Activated naive CD4-positive, alpha-beta T cell treated with anti-CD3 and anti-CD28 coated beads, Interleukin-2, amount 50 U/mL, for 24 hours (primary cell): ENCODE measurements at regions not wholly inside any gene's neighbourhood (a gene's known extent, or its start where the extent isn't known, plus 50 kb on each side); places are given as distances from the start of the nearest gene placed in this dataset.

Source experiments
- H3K27ac Mint-ChIP-seq: one replicate; pipeline ENCODE4 v1.8.0; 2021; ENCODE audit warnings: mild to moderate bottlenecking, mixed read lengths
- H3K27me3 Mint-ChIP-seq: one replicate; pipeline ENCODE4 v1.8.0; 2021; ENCODE audit warnings: mixed read lengths
- H3K36me3 Mint-ChIP-seq: one replicate; pipeline ENCODE4 v1.8.0; 2021; ENCODE audit warnings: mixed read lengths
- H3K4me1 Mint-ChIP-seq: one replicate; pipeline ENCODE4 v1.8.0; 2021; ENCODE audit warnings: mixed read lengths
- H3K4me3 Mint-ChIP-seq: one replicate; pipeline ENCODE4 v1.8.0; 2021; ENCODE audit warnings: mild to moderate bottlenecking, mixed read lengths
- H3K9me3 Mint-ChIP-seq: one replicate; pipeline ENCODE4 v1.8.0; 2021; ENCODE audit warnings: mixed read lengths

- H3K4me3 Mint-ChIP-seq: no peak overlapping the region
- H3K36me3 Mint-ChIP-seq: no peaks in the 10 kb centered on the region
- H3K4me1 Mint-ChIP-seq: no peaks in the 10 kb centered on the region
- peaks cover 1% of the 10 kb centered on the region for H3K27me3 Mint-ChIP-seq
- no peaks in the 10 kb centered on the region for H3K9me3 Mint-ChIP-seq
- H3K27ac Mint-ChIP-seq: no peak overlapping the region
Observed at GRCh38 chr7:132044247-132044646, 487.8 kb upstream of the PODXL start.

DNA sequence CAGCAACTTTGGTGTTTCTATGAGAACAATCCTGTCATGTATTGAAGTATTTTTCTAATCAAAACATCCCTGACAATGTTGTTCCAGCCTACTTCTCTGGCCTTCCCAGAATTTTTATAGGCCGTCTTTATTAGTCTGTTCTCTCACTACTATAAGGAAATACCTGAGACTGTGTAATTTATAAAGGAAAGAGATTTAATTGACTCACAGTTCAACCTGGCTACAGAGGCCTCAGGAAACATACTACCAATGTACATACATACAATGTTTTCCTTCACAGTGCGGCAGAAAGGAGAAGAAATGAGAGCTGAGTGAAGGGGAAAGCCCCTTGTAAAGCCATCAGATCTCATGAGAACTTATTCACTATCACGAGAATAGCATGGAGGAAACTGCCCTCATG, 484.7 kb upstream of the PODXL start:
- Mint-ChIP-seq H3K9me3 (no peaks in the 10 kb centered on the region), H3K36me3 (no peaks in the 10 kb centered on the region), H3K27ac (no peak overlapping the region), H3K27me3 (peaks cover 3% of the 10 kb centered on the region), H3K4me1 (no peaks in the 10 kb centered on the region), H3K4me3 (no peak overlapping the region)

DNA sequence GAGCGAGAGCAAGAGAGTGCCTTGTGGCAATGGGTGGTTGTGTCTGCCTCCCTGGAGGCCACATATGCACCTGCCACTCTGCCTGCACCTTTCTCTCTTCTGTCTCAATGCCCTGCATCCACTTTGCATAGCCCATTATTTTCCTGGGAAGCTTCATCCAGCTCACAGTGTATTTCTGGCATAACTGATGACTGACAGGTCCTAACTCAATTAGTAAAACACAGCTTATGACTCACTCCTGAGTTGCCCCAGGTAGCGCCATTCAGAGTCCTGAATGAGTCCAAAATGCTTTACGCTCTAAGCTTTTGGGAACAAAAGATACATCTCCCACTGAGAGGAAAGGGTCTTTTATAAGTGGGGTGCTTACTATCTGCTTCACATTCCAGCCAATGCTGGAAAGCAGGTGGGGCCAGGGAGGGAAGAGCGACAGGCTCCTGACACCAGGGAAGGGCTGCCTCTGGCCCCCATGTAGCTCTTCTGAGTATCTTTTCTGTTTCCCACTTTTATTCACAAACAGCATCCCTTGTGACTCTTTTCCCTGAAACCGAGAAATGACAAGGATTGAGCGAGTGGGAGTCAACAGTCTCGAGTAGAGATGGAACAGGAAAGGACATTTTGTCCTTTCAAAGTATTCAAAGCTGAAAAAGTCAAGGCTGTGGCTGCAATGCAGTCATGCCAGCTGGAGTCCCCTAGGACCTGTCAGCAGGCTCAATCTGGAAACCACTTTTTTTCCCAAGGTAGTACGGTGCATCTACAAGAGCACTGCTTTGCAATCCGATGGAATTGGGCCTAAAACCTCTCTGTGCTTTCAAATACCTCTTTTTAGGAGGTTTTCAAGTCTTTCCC, 479.3 kb upstream of the PODXL start:
- Mint-ChIP-seq H3K9me3 (no peaks in the 10 kb centered on the region), H3K27ac (no peak overlapping the region), H3K27me3 (peaks cover 3% of the 10 kb centered on the region), H3K36me3 (no peaks in the 10 kb centered on the region), H3K4me1 (no peaks in the 10 kb centered on the region), H3K4me3 (no peak overlapping the region)

GRCh38 chr7:132034748-132035416, 478.5 kb upstream of the PODXL start:
- Mint-ChIP-seq H3K27ac (no peak overlapping the region), H3K4me1 (no peaks in the 10 kb centered on the region), H3K9me3 (no peaks in the 10 kb centered on the region), H3K4me3 (no peak overlapping the region), H3K27me3 (peaks cover 3% of the 10 kb centered on the region), H3K36me3 (no peaks in the 10 kb centered on the region)

- Mint-ChIP-seq H3K4me1 (no peaks in the 10 kb centered on the region), H3K36me3 (no peaks in the 10 kb centered on the region), H3K4me3 (no peak overlapping the region), H3K27ac (no peak overlapping the region), H3K9me3 (no peaks in the 10 kb centered on the region), H3K27me3 (no peaks in the 10 kb centered on the region)
Observed at GRCh38 chr7:132030883-132031282, 474.5 kb upstream of the PODXL start.

GRCh38 chr7:132030086-132030568, 473.7 kb upstream of the PODXL start:
- Mint-ChIP-seq H3K27me3 (no peaks in the 10 kb centered on the region), H3K4me3 (no peak overlapping the region), H3K4me1 (no peaks in the 10 kb centered on the region), H3K9me3 (no peaks in the 10 kb centered on the region), H3K36me3 (no peaks in the 10 kb centered on the region), H3K27ac (no peak overlapping the region)

GRCh38 chr7:132029369-132030085, 473.1 kb upstream of the PODXL start:
- Mint-ChIP-seq H3K4me3 (no peak overlapping the region), H3K36me3 (no peaks in the 10 kb centered on the region), H3K4me1 (no peaks in the 10 kb centered on the region), H3K27me3 (no peaks in the 10 kb centered on the region), H3K9me3 (no peaks in the 10 kb centered on the region), H3K27ac (no peak overlapping the region)

DNA sequence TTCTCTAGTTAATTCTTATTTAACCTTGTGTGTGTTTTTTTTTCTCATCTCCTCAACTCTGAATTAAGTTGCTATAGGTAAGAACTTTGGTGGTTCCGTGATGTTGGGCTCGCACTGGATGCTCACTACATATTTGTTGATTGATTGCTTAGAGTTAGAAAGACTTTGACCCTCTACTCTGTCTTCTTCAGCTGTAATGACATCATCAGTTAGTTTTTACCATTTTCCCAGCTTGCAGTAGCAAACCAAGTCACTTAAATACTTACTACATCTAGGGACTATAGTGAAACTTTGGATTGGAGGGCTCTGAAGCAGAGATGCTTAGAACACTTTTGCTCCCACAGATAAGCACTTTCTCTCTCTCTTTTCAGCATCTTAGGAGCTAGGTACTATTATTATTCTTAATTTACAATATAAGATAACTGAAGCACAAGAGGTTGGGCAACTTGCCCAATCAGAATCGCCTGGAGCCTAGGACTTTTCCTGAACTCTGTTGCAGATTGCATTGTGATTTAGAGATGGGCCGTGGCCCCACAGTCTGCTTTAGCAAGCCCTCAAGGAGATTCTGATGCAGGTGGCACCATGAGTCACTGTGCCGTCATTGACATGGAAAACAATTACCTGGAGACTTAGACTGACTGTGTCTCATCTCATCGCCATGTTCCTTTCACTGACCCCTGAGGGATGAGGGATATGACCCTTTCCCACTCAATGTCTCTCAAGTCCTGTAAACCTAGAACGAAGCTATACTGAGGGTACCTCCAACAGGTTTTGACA, 471.9 kb upstream of the PODXL start:
- H3K36me3 Mint-ChIP-seq: no peaks in the 10 kb centered on the region
- H3K4me1 Mint-ChIP-seq: no peaks in the 10 kb centered on the region
- H3K4me3 Mint-ChIP-seq: no peak overlapping the region
- H3K27ac Mint-ChIP-seq: no peak overlapping the region
- no peaks in the 10 kb centered on the region for H3K27me3 Mint-ChIP-seq
- H3K9me3 Mint-ChIP-seq: no peaks in the 10 kb centered on the region

DNA sequence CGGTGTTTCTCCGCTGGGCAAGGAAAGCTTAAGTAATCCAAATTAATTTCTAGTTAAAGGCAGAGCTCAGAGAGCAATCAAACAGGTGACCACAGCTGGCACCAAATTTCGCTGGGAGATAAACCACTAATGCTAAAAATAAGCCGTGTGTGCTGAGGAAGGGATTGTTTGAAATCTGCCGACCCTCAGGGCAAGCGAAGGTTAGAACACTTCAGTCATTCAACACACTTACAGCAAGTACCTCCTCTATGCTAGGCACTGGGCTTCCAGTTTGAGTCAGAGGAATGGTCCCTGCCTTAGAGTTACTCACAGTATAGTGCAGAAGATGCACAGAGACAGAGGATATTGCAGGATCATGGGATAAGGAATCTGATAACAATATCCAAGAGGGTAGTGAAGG, 467.9 kb upstream of the PODXL start:
- no peak overlapping the region for H3K27ac Mint-ChIP-seq
- H3K4me1 Mint-ChIP-seq: no peaks in the 10 kb centered on the region
- no peak overlapping the region for H3K4me3 Mint-ChIP-seq
- H3K27me3 Mint-ChIP-seq: peaks cover 1% of the 10 kb centered on the region
- no peaks in the 10 kb centered on the region for H3K9me3 Mint-ChIP-seq
- peaks cover 4% of the 10 kb centered on the region for H3K36me3 Mint-ChIP-seq

DNA sequence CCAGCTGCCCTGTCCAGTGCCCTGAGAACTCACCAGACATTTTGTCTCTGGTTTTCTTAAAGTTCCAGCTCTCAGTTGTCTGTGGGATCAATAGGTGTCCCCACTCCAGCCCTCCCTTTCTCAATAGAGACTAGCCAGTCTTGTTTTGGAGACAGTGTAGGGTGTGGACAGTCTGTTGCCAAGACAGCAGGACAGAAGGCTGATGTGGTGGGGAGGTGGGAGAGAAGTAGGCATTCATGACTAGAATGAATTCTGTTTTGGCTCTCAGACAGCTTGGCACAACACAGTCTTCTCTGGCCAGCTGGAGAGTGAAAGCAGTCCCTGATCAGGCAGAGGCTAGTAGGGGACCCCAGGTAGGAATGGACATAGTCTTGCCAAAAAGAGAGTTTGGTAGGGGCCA, 467.0 kb upstream of the PODXL start:
- no peak overlapping the region for H3K27ac Mint-ChIP-seq
- no peak overlapping the region for H3K4me3 Mint-ChIP-seq
- H3K36me3 Mint-ChIP-seq: peaks cover 4% of the 10 kb centered on the region
- H3K9me3 Mint-ChIP-seq: no peaks in the 10 kb centered on the region
- H3K27me3 Mint-ChIP-seq: peaks cover 1% of the 10 kb centered on the region
- H3K4me1 Mint-ChIP-seq: no peaks in the 10 kb centered on the region

GRCh38 chr7:132022188-132022587, 465.8 kb upstream of the PODXL start:
- Mint-ChIP-seq H3K9me3 (no peaks in the 10 kb centered on the region), H3K4me3 (no peak overlapping the region), H3K36me3 (peaks cover 4% of the 10 kb centered on the region), H3K27ac (no peak overlapping the region), H3K27me3 (peaks cover 1% of the 10 kb centered on the region), H3K4me1 (no peaks in the 10 kb centered on the region)

- no peak overlapping the region for H3K27ac Mint-ChIP-seq
- H3K36me3 Mint-ChIP-seq: peaks cover 4% of the 10 kb centered on the region
- H3K9me3 Mint-ChIP-seq: no peaks in the 10 kb centered on the region
- no peaks in the 10 kb centered on the region for H3K4me1 Mint-ChIP-seq
- H3K27me3 Mint-ChIP-seq: peaks cover 1% of the 10 kb centered on the region
- no peak overlapping the region for H3K4me3 Mint-ChIP-seq
Observed at GRCh38 chr7:132019703-132020102, 463.3 kb upstream of the PODXL start.

- no peaks in the 10 kb centered on the region for H3K4me1 Mint-ChIP-seq
- peaks cover 2% of the 10 kb centered on the region for H3K27me3 Mint-ChIP-seq
- no peak overlapping the region for H3K27ac Mint-ChIP-seq
- H3K4me3 Mint-ChIP-seq: no peak overlapping the region
- H3K36me3 Mint-ChIP-seq: no peaks in the 10 kb centered on the region
- H3K9me3 Mint-ChIP-seq: peaks cover 14% of the 10 kb centered on the region
Observed at GRCh38 chr7:132009778-132010177, 453.4 kb upstream of the PODXL start.

GRCh38 chr7:132004529-132004928, 448.1 kb upstream of the PODXL start:
- Mint-ChIP-seq H3K4me3 (no peak overlapping the region), H3K4me1 (no peaks in the 10 kb centered on the region), H3K36me3 (no peaks in the 10 kb centered on the region), H3K27ac (no peak overlapping the region), H3K27me3 (peaks cover 4% of the 10 kb centered on the region), H3K9me3 (peaks cover 14% of the 10 kb centered on the region)

DNA sequence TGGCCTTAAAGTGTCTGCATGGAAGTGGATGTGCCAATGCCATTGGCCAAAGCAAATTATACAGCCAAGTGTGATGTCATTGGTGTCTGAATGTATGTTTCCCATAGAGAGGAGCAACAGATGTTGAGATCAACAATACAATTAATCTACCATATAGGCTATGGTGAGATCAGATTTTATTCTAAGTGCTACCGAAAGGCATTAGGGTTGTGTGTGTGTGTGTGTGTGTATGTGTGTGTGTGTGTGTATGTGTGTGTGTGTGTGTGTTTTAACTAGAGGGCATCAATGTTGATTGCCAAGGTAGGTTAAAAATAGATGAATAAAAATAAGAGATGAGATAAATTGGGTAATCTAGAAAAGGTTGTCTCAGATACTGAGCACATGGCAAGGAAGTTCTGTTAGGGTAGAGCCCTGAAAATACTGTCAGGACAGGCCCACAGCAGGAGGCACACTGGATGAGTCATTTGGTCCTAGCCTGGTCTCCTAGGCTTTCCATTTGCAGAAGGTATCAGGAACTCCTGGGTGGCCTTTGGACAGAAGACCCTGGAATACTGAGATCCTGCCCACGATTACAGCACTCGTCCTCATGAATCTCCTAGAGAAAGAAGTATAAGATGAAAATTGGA, 446.0 kb upstream of the PODXL start:
- Mint-ChIP-seq H3K27ac (no peak overlapping the region), H3K27me3 (peaks cover 2% of the 10 kb centered on the region), H3K36me3 (no peaks in the 10 kb centered on the region), H3K4me1 (no peaks in the 10 kb centered on the region), H3K4me3 (no peak overlapping the region), H3K9me3 (no peaks in the 10 kb centered on the region)
